DND-41 (cell line): ENCODE measurements at regions not wholly inside any gene's neighbourhood (a gene's known extent, or its start where the extent isn't known, plus 50 kb on each side); places are given as distances from the start of the nearest gene placed in this dataset.

Experiments used
- CTCF ChIP-seq: IDR thresholded peaks from 2 replicates; pipeline ENCODE4 v1.5.1; 2012; ENCODE audit warnings: borderline replicate concordance, low read length, moderate library complexity, mild to moderate bottlenecking; ENCODE audit not compliant: poor library complexity, severe bottlenecking; ENCODE audit errors: extremely low read depth
- EZH2 ChIP-seq: IDR thresholded peaks from 3 replicates; pipeline ENCODE4 v1.6.1; 2012; ENCODE audit warnings: borderline replicate concordance, low read depth, mild to moderate bottlenecking, moderate library complexity, low read length, inconsistent platforms; ENCODE audit not compliant: severe bottlenecking

DNA sequence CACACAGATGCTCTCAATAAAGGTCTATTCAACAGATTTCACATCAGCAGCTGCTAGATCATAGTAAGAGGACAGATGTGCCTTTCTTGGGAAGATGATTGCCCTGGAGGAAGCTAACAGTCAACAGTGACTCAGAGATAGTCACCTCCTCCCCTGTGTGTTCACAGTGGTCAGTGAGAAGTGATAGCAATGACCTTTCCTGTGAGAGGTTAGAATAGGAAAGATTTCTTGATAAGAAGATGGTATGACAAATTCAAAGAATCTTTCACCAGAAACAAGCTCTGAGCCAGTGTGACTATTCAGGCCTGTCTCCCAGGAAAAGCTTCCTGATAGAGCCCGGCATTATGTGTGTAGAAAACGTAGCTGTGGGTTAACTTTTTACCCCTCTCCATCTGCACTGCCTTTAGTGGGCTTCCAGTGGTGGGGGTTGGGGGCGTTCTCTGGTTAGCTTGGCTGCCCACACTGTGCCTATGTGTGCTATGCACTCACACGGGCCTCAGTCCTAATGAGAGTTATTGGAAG lies 66.4 kb upstream of the ARHGAP5 start:
- TF ChIP-seq CTCF (no peak), EZH2 (no peak)
